Activated CD4-positive, alpha-beta T cell treated with anti-CD3 and anti-CD28 coated beads, Interleukin-2, amount 10 ng/mL, durations not matched to agents 7 days and 5 days (primary cell): ENCODE measurements at regions not wholly inside any gene's neighbourhood (a gene's known extent, or its start where the extent isn't known, plus 50 kb on each side); places are given as distances from the start of the nearest gene placed in this dataset.

ENCODE experiments used
- CTCF ChIA-PET: fragments of 350-600 bp; sonication (Branson Sonifier 250); formaldehyde crosslinking; loops from one replicate; lab custom pipeline; 2021; ENCODE audit warnings: antibody characterized with exemption; lab: Charles Lee
- POLR2A ChIA-PET: fragments of 350-600 bp; sonication (Branson Sonifier 250); formaldehyde crosslinking; loops from one replicate; lab custom pipeline; 2021; ENCODE audit warnings: antibody characterized with exemption; lab: Charles Lee
- DNase-seq: peaks from one replicate; pipeline ENCODE4 v3.0.0-alpha.2; 2020
- H3K27ac Mint-ChIP-seq: one replicate; pipeline ENCODE4 v1.8.0; 2021; ENCODE audit warnings: mild to moderate bottlenecking, moderate library complexity, mixed read lengths
- H3K27me3 Mint-ChIP-seq: one replicate; pipeline ENCODE4 v1.8.0; 2021; ENCODE audit warnings: mixed read lengths
- H3K36me3 Mint-ChIP-seq: one replicate; pipeline ENCODE4 v1.8.0; 2021; ENCODE audit warnings: low read depth, mixed read lengths
- H3K4me1 Mint-ChIP-seq: one replicate; pipeline ENCODE4 v1.8.0; 2021; ENCODE audit warnings: mixed read lengths
- H3K4me3 Mint-ChIP-seq: one replicate; pipeline ENCODE4 v1.8.0; 2021; ENCODE audit warnings: mild to moderate bottlenecking, moderate library complexity, mixed read lengths
- H3K9me3 Mint-ChIP-seq: one replicate; pipeline ENCODE4 v1.8.0; 2021; ENCODE audit warnings: mixed read lengths

DNA sequence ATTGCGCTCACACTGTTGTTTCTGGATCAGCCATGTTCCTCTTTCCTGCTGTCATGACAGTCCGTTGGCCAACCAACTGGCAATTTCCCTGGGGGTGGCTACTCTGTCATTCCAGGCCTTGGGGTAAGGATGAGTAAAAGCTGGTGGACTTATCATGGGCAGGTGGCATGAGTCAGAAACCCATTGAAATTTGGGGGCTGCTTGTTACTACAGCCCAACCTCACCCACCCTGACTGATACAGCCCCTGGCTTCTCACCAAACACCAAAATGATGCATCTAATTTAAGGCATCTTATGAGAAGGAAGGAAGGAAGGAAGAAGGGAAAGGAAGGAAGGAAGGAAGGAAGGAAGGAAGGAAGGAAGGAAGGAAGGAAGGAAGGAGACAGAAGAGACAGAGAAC lies 53.9 kb upstream of the CRHR1 start:
- Mint-ChIP-seq H3K4me1 (no peaks in the 10 kb centered on the region), H3K27ac (no peak overlapping the region), H3K27me3 (peaks cover 17% of the 10 kb centered on the region), H3K36me3 (no peaks in the 10 kb centered on the region), H3K9me3 (peaks cover 16% of the 10 kb centered on the region), H3K4me3 (no peak overlapping the region)
- DNase-seq: no peak
- ChIA-PET POLR2A (no interaction called here), CTCF (interaction anchor here (1.3 kb wide), 1 partner anchor 50 kb away, joined by 3 read pairs; no protein-coding TSS in a partner anchor)

DNA sequence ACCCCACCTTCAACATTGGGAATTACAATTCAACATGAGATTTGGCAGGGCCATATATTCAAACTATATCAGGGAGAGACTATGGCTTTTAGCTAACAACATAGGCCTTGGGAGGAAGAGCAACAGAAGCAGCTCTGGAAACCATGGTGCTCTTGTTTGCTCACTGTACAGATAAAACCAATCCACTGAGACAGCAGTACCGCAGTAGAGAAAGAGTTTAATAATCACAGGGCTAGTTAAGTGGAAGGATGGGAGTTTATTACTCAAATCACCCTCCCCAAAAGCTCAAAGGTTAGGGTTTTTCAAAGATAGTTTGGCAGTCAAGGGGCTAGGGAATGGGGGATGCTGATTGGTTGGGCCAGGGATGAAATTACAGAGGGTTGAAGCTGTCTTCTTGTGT lies 52.7 kb upstream of the CRHR1 start:
- ChIA-PET POLR2A (no interaction called here), CTCF (interaction anchor here (1.3 kb wide), 1 partner anchor 51 kb away, joined by 3 read pairs; no protein-coding TSS in a partner anchor)
- Mint-ChIP-seq H3K9me3 (peaks cover 16% of the 10 kb centered on the region), H3K4me1 (no peaks in the 10 kb centered on the region), H3K36me3 (no peaks in the 10 kb centered on the region), H3K4me3 (no peak overlapping the region), H3K27ac (no peak overlapping the region), H3K27me3 (peaks cover 14% of the 10 kb centered on the region)
- no peak for DNase-seq

DNA sequence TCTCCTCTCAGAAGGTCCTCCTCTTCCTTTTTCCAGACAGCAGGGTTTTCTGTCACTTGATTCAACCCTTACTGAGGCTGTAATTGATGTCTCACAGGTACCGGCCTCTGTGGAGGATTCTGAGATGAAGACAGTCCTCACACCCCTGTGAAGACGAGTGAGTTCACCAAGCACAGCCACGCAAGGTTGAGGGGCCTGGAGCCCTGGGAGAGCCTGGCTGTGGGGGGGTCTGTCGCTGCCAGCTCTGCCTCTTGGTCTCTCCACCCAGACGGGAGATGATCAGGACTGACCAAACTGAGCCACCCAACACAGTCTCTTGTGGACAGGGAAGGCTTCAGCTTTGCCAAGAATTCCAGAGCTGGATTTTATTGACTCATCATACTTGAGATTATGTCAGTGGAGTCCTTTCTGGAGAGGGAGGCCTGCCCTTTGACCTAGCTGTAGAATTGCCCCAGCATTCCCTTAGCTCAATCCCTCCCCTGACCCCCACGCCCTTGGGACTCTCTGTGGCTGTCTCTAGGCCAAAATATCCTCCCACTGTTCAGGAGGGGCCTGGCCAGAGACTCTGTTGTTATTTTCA lies 51.1 kb upstream of the CRHR1 start:
- H3K27ac Mint-ChIP-seq: no peak overlapping the region
- H3K4me1 Mint-ChIP-seq: no peaks in the 10 kb centered on the region
- POLR2A ChIA-PET: no interaction called here
- peaks cover 16% of the 10 kb centered on the region for H3K9me3 Mint-ChIP-seq
- peaks cover 15% of the 10 kb centered on the region for H3K27me3 Mint-ChIP-seq
- H3K4me3 Mint-ChIP-seq: no peak overlapping the region
- CTCF ChIA-PET: no interaction called here
- no peak for DNase-seq
- H3K36me3 Mint-ChIP-seq: no peaks in the 10 kb centered on the region

DNA sequence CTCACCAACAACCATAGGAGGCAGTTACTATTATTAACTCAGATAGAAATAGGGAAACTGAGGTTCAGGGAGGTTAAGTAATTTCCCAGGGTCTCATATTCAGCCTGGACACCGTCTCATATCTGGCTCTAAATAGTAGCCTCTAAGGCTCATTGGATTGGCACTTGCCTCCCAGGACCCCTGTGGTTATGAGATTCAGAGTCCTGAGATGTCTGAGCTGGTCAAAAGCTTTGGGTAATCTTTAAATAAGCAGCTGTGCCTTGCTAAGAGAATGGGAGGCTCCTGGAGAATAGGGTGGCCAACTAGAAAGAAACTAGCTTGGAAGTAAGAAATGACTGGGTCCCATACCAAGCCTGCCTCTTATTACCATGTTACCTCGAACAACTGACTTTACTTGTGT lies 50.3 kb upstream of the CRHR1 start:
- H3K27ac Mint-ChIP-seq: no peak overlapping the region
- no peaks in the 10 kb centered on the region for H3K4me1 Mint-ChIP-seq
- ChIA-PET CTCF (interaction anchor here (0.6 kb wide), 1 partner anchor 10 kb away, joined by 3 read pairs; no protein-coding TSS in a partner anchor), POLR2A (no interaction called here)
- H3K27me3 Mint-ChIP-seq: peaks cover 19% of the 10 kb centered on the region
- peaks cover 16% of the 10 kb centered on the region for H3K9me3 Mint-ChIP-seq
- no peak for DNase-seq
- H3K36me3 Mint-ChIP-seq: no peaks in the 10 kb centered on the region
- H3K4me3 Mint-ChIP-seq: no peak overlapping the region
